Activated CD4-positive, alpha-beta T cell treated with anti-CD3 and anti-CD28 coated beads, Interleukin-2, amount 10 ng/mL, durations not matched to agents 7 days and 5 days (primary cell): ENCODE measurements at regions not wholly inside any gene's neighbourhood (a gene's known extent, or its start where the extent isn't known, plus 50 kb on each side); places are given as distances from the start of the nearest gene placed in this dataset.

Source experiments
- CTCF ChIA-PET: fragments of 350-600 bp; sonication (Branson Sonifier 250); formaldehyde crosslinking; loops from one replicate; lab custom pipeline; 2021; ENCODE audit warnings: antibody characterized with exemption; lab: Charles Lee
- POLR2A ChIA-PET: fragments of 350-600 bp; sonication (Branson Sonifier 250); formaldehyde crosslinking; loops from one replicate; lab custom pipeline; 2021; ENCODE audit warnings: antibody characterized with exemption; lab: Charles Lee
- DNase-seq: peaks from one replicate; pipeline ENCODE4 v3.0.0-alpha.2; 2020
- H3K27ac Mint-ChIP-seq: one replicate; pipeline ENCODE4 v1.8.0; 2021; ENCODE audit warnings: mild to moderate bottlenecking, moderate library complexity, mixed read lengths
- H3K27me3 Mint-ChIP-seq: one replicate; pipeline ENCODE4 v1.8.0; 2021; ENCODE audit warnings: mixed read lengths
- H3K36me3 Mint-ChIP-seq: one replicate; pipeline ENCODE4 v1.8.0; 2021; ENCODE audit warnings: low read depth, mixed read lengths
- H3K4me1 Mint-ChIP-seq: one replicate; pipeline ENCODE4 v1.8.0; 2021; ENCODE audit warnings: mixed read lengths
- H3K4me3 Mint-ChIP-seq: one replicate; pipeline ENCODE4 v1.8.0; 2021; ENCODE audit warnings: mild to moderate bottlenecking, moderate library complexity, mixed read lengths
- H3K9me3 Mint-ChIP-seq: one replicate; pipeline ENCODE4 v1.8.0; 2021; ENCODE audit warnings: mixed read lengths

GRCh38 chr16:27726621-27727261, 176.8 kb downstream of the KATNIP start:
- H3K27ac Mint-ChIP-seq: no peak overlapping the region
- ChIA-PET POLR2A (no interaction called here), CTCF (interaction anchor here (1.9 kb wide), 1 partner anchor 21 kb away, joined by 5 read pairs; no protein-coding TSS in a partner anchor)
- H3K9me3 Mint-ChIP-seq: no peaks in the 10 kb centered on the region
- no peaks in the 10 kb centered on the region for H3K27me3 Mint-ChIP-seq
- no peaks in the 10 kb centered on the region for H3K36me3 Mint-ChIP-seq
- DNase-seq: no peak
- H3K4me1 Mint-ChIP-seq: peaks cover 2% of the 10 kb centered on the region
- no peak overlapping the region for H3K4me3 Mint-ChIP-seq

DNA sequence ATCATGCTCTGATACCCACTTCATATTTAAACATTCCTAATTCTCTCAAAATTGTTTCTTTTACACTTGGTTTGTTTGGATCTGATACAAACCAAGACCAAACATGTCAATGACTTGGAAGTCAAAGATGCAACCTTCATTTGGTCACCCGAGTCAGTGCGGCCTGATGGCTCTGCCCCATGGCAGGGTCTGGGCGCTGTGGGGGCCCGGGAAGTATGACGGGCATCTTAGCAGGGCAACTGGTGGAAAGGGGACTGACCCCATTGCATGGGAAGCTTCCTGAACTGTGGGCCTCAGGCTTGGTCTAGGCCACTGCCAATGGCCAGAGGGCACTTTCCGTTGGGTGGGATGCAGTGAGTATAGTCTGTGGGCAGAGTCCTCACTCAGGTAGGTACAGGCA, 178.0 kb downstream of the KATNIP start:
- Mint-ChIP-seq H3K4me3 (no peak overlapping the region), H3K27ac (peak overlapping the region; percentile 37), H3K4me1 (peaks cover 2% of the 10 kb centered on the region), H3K27me3 (no peaks in the 10 kb centered on the region), H3K36me3 (no peaks in the 10 kb centered on the region), H3K9me3 (no peaks in the 10 kb centered on the region)
- ChIA-PET CTCF (interaction anchor here (1.9 kb wide), 1 partner anchor 23 kb away, joined by 5 read pairs; no protein-coding TSS in a partner anchor), POLR2A (no interaction called here)
- no peak for DNase-seq

DNA sequence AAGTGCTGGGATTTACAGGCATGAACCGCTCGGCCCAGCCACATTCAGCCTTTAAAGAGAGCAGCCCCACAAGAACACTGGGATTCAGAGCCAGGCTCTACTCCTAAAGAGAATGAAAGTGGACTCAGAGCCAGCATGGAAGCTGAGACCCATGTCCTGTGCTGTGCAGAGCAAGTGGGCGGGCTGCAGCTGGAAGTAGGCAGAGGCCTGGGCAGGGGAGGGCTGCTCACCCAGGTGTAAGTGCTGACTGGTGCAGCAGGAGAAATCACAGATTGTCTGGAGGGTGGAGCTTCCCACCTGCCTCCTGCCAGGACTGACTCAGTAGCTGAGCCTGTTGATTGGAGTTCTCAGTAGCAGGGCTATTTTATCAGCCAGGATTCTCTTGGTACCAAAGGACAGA, 178.7 kb downstream of the KATNIP start:
- CTCF ChIA-PET: interaction anchor here (1.4 to 1.9 kb wide), 2 partner anchors 23 to 44 kb away, joined by 3 to 5 read pairs; no protein-coding TSS in a partner anchor

GRCh38 chr16:27729516-27730304, 179.8 kb downstream of the KATNIP start:
- H3K9me3 Mint-ChIP-seq: no peaks in the 10 kb centered on the region
- H3K27ac Mint-ChIP-seq: no peak overlapping the region
- ChIA-PET CTCF (interaction anchor here (1.4 kb wide), 1 partner anchor 45 kb away, joined by 3 read pairs; no protein-coding TSS in a partner anchor), POLR2A (no interaction called here)
- H3K4me1 Mint-ChIP-seq: peaks cover 2% of the 10 kb centered on the region
- no peaks in the 10 kb centered on the region for H3K27me3 Mint-ChIP-seq
- no peaks in the 10 kb centered on the region for H3K36me3 Mint-ChIP-seq
- no peak for DNase-seq
- no peak overlapping the region for H3K4me3 Mint-ChIP-seq

More for the DNA sequence above, 178.7 kb downstream of the KATNIP start:
- Mint-ChIP-seq H3K9me3 (no peaks in the 10 kb centered on the region), H3K36me3 (no peaks in the 10 kb centered on the region), H3K4me1 (peaks cover 2% of the 10 kb centered on the region), H3K27ac (no peak overlapping the region), H3K27me3 (no peaks in the 10 kb centered on the region), H3K4me3 (no peak overlapping the region)
- DNase-seq: no peak
- POLR2A ChIA-PET: no interaction called here

GRCh38 chr16:27730661-27731210, 180.8 kb downstream of the KATNIP start:
- H3K4me1 Mint-ChIP-seq: peaks cover 2% of the 10 kb centered on the region
- no peak overlapping the region for H3K4me3 Mint-ChIP-seq
- no peak overlapping the region for H3K27ac Mint-ChIP-seq
- H3K27me3 Mint-ChIP-seq: no peaks in the 10 kb centered on the region
- no peak for DNase-seq
- no peaks in the 10 kb centered on the region for H3K36me3 Mint-ChIP-seq
- POLR2A ChIA-PET: no interaction called here
- CTCF ChIA-PET: interaction anchor here (0.6 kb wide), 1 partner anchor 168 kb away, joined by 5 read pairs; no protein-coding TSS in a partner anchor
- H3K9me3 Mint-ChIP-seq: no peaks in the 10 kb centered on the region

GRCh38 chr16:27735031-27735430, 185.1 kb downstream of the KATNIP start:
- Mint-ChIP-seq H3K36me3 (no peaks in the 10 kb centered on the region), H3K27ac (no peak overlapping the region), H3K27me3 (no peaks in the 10 kb centered on the region), H3K4me3 (no peak overlapping the region), H3K9me3 (no peaks in the 10 kb centered on the region), H3K4me1 (no peaks in the 10 kb centered on the region)
- POLR2A ChIA-PET: no interaction called here
- DNase-seq: no peak
- CTCF ChIA-PET: no interaction called here

GRCh38 chr16:27736431-27736830, 186.5 kb downstream of the KATNIP start:
- no peak for DNase-seq
- ChIA-PET CTCF (no interaction called here), POLR2A (no interaction called here)
- Mint-ChIP-seq H3K27ac (no peak overlapping the region), H3K36me3 (no peaks in the 10 kb centered on the region), H3K9me3 (no peaks in the 10 kb centered on the region), H3K4me1 (no peaks in the 10 kb centered on the region), H3K4me3 (no peak overlapping the region), H3K27me3 (no peaks in the 10 kb centered on the region)

DNA sequence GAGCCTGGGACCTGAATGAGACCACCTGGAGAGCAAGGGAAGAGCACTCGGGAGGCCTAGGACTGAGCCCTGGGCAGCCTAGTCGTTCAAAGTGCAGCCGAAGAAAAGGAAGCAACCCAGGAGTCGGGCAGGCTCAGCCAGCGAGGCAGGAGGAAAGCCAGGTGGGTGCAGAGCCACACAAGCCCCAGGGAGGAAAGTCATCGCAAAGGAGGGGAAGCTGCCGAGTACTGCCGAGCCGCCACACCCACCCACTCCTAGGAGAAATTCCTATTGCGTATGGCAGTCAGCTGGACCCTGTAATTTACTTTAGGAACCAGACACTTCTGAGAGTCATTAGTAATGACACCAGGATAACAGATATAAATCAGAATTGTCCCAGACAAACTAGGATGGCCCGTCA, 187.6 kb downstream of the KATNIP start:
- Mint-ChIP-seq H3K36me3 (no peaks in the 10 kb centered on the region), H3K27ac (no peak overlapping the region), H3K4me1 (no peaks in the 10 kb centered on the region), H3K9me3 (no peaks in the 10 kb centered on the region), H3K4me3 (no peak overlapping the region), H3K27me3 (no peaks in the 10 kb centered on the region)
- ChIA-PET CTCF (no interaction called here), POLR2A (no interaction called here)
- DNase-seq: no peak
